Kidney (tissue), 13 donors: ENCODE measurements at regions not wholly inside any gene's neighbourhood (a gene's known extent, or its start where the extent isn't known, plus 50 kb on each side); places are given as distances from the start of the nearest gene placed in this dataset.

ENCODE experiments used
- DNase-seq, 5 donors: peaks; one replicate each; pipeline ENCODE4 v3.0.0-alpha.2; 2013 to 2020
- FAIRE-seq: peaks from 2 replicates; lab custom pipeline; 2012; peaks lifted over from hg19 to GRCh38; lab: Jason Lieb, UNC
- H3K27ac ChIP-seq, 2 donors: one replicate each; pipeline ENCODE4 v1.7.0; 2013; ENCODE audit warnings: low read depth in 2 of 2, low read length in 2 of 2, inconsistent platforms in 1 of 2
- H3K27me3 ChIP-seq: one replicate; pipeline ENCODE4 v1.7.1; 2013; ENCODE audit warnings: low read length, inconsistent platforms; ENCODE audit not compliant: control insufficient read depth, insufficient read depth
- H3K36me3 ChIP-seq, 3 donors: one replicate each; pipeline versions ENCODE4 v1.7.0 to v1.7.1; 2013; ENCODE audit warnings: low read length in 3 of 3, control low read depth in 1 of 3, inconsistent platforms in 1 of 3; ENCODE audit not compliant: insufficient read depth in 3 of 3, control insufficient read depth in 2 of 3
- H3K4me1 ChIP-seq, 3 donors: one replicate each; pipeline versions ENCODE4 v1.7.0 to v1.7.1; 2013; ENCODE audit warnings: low read length in 3 of 3, inconsistent platforms in 1 of 3, low read depth in 1 of 3; ENCODE audit not compliant: control insufficient read depth in 2 of 3, insufficient read depth in 2 of 3
- H3K4me3 ChIP-seq, 3 donors: one replicate each; pipeline versions ENCODE4 v1.7.0 to v1.8.1; 2013; ENCODE audit warnings: low read length in 3 of 3, control low read depth in 1 of 3, inconsistent platforms in 1 of 3
- H3K9ac ChIP-seq, 3 donors: one replicate each; pipeline versions ENCODE4 v1.7.0 to v1.7.1; 2013; ENCODE audit warnings: low read length in 3 of 3, control low read depth in 1 of 3, inconsistent platforms in 1 of 3
- H3K9me3 ChIP-seq, 3 donors: one replicate each; pipeline versions ENCODE4 v1.7.0 to v1.7.1; 2013; ENCODE audit warnings: low read length in 3 of 3, control low read depth in 1 of 3, inconsistent platforms in 1 of 3; ENCODE audit not compliant: control insufficient read depth in 2 of 3, insufficient read depth in 1 of 3
- CTCF ChIP-seq: IDR thresholded peaks from 3 replicates; pipeline ENCODE4 v1.5.1; 2012; ENCODE audit warnings: mild to moderate bottlenecking, moderate library complexity, borderline replicate concordance; ENCODE audit not compliant: insufficient read depth; ENCODE audit errors: extremely low read depth
- intact Hi-C: fragments of 100-400 bp; cut with DNase I; formaldehyde crosslinking; loops from one replicate; pipeline ENCODE4 v1.11.1; 2022
- donor health status: control.
- donor health status: control.
- donor health status: control.
- donor health status: control.
- donor health status: control.
- donor health status: DM: yes; HTN: yes; CAD: no.
- donor health status: Normal renal cell carcinoma (clear cell type).

- Histone ChIP-seq H3K27me3 (no peaks in the 10 kb centered on the region), H3K9ac (no peak overlapping the region), H3K27ac (no peak overlapping the region), H3K36me3 (no peaks in the 10 kb centered on the region), H3K9me3 (no peaks in the 10 kb centered on the region), H3K4me1 (no peaks in the 10 kb centered on the region), H3K4me3 (no peak overlapping the region)
- FAIRE-seq (no peak), DNase-seq (no peak)
- intact Hi-C loops = no loop called here
- no peak for TF ChIP-seq CTCF
Measured at GRCh38 chr4:106582103-106582502, 213.5 kb upstream of the GIMD1 start.

- intact Hi-C loops = no loop called here
- H3K27ac ChIP-seq = no peak overlapping the region
- no peaks in the 10 kb centered on the region for H3K27me3 ChIP-seq
- no peak overlapping the region for H3K9ac ChIP-seq
- DNase-seq (no peak), FAIRE-seq (no peak)
- H3K9me3 ChIP-seq = no peaks in the 10 kb centered on the region
- H3K4me1 ChIP-seq = no peaks in the 10 kb centered on the region
- H3K36me3 ChIP-seq = no peaks in the 10 kb centered on the region
- H3K4me3 ChIP-seq = no peak overlapping the region
- TF ChIP-seq CTCF = no peak
Measured at GRCh38 chr4:106579236-106579635, 210.7 kb upstream of the GIMD1 start.

GRCh38 chr4:106569146-106570031, 200.8 kb upstream of the GIMD1 start:
- H3K4me3 ChIP-seq = no peak overlapping the region
- no peaks in the 10 kb centered on the region for H3K4me1 ChIP-seq
- intact Hi-C loops = no loop called here
- H3K9ac ChIP-seq = no peak overlapping the region
- no peaks in the 10 kb centered on the region for H3K36me3 ChIP-seq
- TF ChIP-seq CTCF = no peak
- H3K27ac ChIP-seq = no peak overlapping the region
- no peaks in the 10 kb centered on the region for H3K27me3 ChIP-seq
- no peaks in the 10 kb centered on the region for H3K9me3 ChIP-seq
- no peak for DNase-seq
- no peak for FAIRE-seq
